Kidney epithelial cell (primary cell): ENCODE measurements at regions not wholly inside any gene's neighbourhood (a gene's known extent, or its start where the extent isn't known, plus 50 kb on each side); places are given as distances from the start of the nearest gene placed in this dataset.

ENCODE experiments used
- DNase-seq: peaks from one replicate; pipeline ENCODE4 v3.0.0-alpha.2; 2010; ENCODE audit warnings: low read depth
- H3K27me3 ChIP-seq: 2 replicates; pipeline ENCODE4 v1.6.0; 2011; ENCODE audit warnings: low read length; ENCODE audit not compliant: control insufficient read depth, insufficient read depth
- H3K36me3 ChIP-seq: 2 replicates; pipeline ENCODE4 v1.5.1; 2011; ENCODE audit warnings: low read length; ENCODE audit not compliant: control insufficient read depth, insufficient read depth
- H3K4me3 ChIP-seq: 2 replicates; pipeline ENCODE4 v1.5.1; 2011; ENCODE audit warnings: low read depth, mild to moderate bottlenecking, control low read depth, low read length
- CTCF ChIP-seq: IDR thresholded peaks from 2 replicates; pipeline ENCODE4 v1.5.1; 2011; ENCODE audit warnings: mild to moderate bottlenecking, moderate library complexity, low read length, control low read depth, inconsistent platforms; ENCODE audit not compliant: insufficient read depth, poor library complexity, severe bottlenecking

- Histone ChIP-seq H3K27me3 (no peaks in the 10 kb centered on the region), H3K4me3 (no peak overlapping the region), H3K36me3 (no peaks in the 10 kb centered on the region)
- no peak for DNase-seq
- no peak for TF ChIP-seq CTCF
These were observed 81.2 kb upstream of the PRICKLE1 start for GRCh38 chr12:42670719-42671118.

- Histone ChIP-seq H3K36me3 (no peaks in the 10 kb centered on the region), H3K27me3 (no peaks in the 10 kb centered on the region), H3K4me3 (no peak overlapping the region)
- TF ChIP-seq CTCF: no peak
- DNase-seq: no peak
These were observed 80.0 kb upstream of the PRICKLE1 start for GRCh38 chr12:42669553-42669952.

GRCh38 chr12:42666671-42667243, 77.2 kb upstream of the PRICKLE1 start:
- H3K4me3 ChIP-seq: no peak overlapping the region
- no peak for DNase-seq

GRCh38 chr12:42663621-42664020, 74.1 kb upstream of the PRICKLE1 start:
- Histone ChIP-seq H3K4me3 (no peak overlapping the region), H3K36me3 (no peaks in the 10 kb centered on the region)
- no peak for TF ChIP-seq CTCF

More at GRCh38 chr12:42666671-42667243, 77.2 kb upstream of the PRICKLE1 start:
- no peak for TF ChIP-seq CTCF
- Histone ChIP-seq H3K36me3 (no peaks in the 10 kb centered on the region), H3K27me3 (no peaks in the 10 kb centered on the region)

GRCh38 chr12:42660968-42661937, 71.7 kb upstream of the PRICKLE1 start:
- no peaks in the 10 kb centered on the region for H3K36me3 ChIP-seq
- H3K27me3 ChIP-seq: no peaks in the 10 kb centered on the region
- DNase-seq: no peak
- no peak overlapping the region for H3K4me3 ChIP-seq
- TF ChIP-seq CTCF: no peak

More at GRCh38 chr12:42663621-42664020, 74.1 kb upstream of the PRICKLE1 start:
- H3K27me3 ChIP-seq: no peaks in the 10 kb centered on the region
- DNase-seq: no peak

- Histone ChIP-seq H3K27me3 (no peaks in the 10 kb centered on the region), H3K4me3 (no peak overlapping the region), H3K36me3 (no peaks in the 10 kb centered on the region)
- DNase-seq: no peak
- TF ChIP-seq CTCF: no peak
These were observed 70.6 kb upstream of the PRICKLE1 start for GRCh38 chr12:42660117-42660516.
